Uterus (tissue), 2 donors: ENCODE measurements at regions not wholly inside any gene's neighbourhood (a gene's known extent, or its start where the extent isn't known, plus 50 kb on each side); places are given as distances from the start of the nearest gene placed in this dataset.

Source experiments
- POLR2A ChIP-seq, 2 donors: fragments of 450-650 bp; IDR thresholded peaks; one replicate each; pipeline ENCODE4 v1.6.1; 2016; ENCODE audit warnings: antibody characterized with exemption in 2 of 2, mild to moderate bottlenecking in 1 of 2, moderate library complexity in 1 of 2
- TF ChIP-seq, protein P1 (sequence below), 4 experiments: fragments of 200-600 bp in 2 of 4; fragments of 450-650 bp in 2 of 4; sonication (generic) in 2 of 4; IDR thresholded peaks; one replicate each; pipeline ENCODE4 v1.5.1; 2016 to 2019; ENCODE audit warnings: antibody characterized with exemption in 4 of 4, mild to moderate bottlenecking in 2 of 4, moderate library complexity in 1 of 4

DNA sequence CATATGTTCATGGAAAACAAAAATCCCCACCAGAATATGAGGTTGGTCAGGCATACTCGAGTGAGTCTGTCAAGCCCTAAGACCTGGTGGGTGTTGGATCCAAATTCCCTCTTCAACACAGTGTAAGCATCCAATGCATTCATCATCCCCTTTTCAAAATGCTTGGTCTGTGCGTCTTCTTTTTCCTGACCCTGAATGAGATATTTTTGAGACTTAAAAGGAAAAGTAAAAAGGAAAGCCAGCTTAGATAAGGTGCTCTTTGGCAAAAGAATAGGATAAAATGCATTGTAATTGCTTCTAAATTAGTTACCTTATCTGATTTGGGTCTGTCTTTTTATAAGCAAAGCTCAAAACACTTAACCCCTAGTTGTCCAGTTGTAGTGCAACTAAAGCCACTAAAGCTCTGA, 331.5 kb downstream of the PTEN start:
- TF ChIP-seq, protein P1, sequence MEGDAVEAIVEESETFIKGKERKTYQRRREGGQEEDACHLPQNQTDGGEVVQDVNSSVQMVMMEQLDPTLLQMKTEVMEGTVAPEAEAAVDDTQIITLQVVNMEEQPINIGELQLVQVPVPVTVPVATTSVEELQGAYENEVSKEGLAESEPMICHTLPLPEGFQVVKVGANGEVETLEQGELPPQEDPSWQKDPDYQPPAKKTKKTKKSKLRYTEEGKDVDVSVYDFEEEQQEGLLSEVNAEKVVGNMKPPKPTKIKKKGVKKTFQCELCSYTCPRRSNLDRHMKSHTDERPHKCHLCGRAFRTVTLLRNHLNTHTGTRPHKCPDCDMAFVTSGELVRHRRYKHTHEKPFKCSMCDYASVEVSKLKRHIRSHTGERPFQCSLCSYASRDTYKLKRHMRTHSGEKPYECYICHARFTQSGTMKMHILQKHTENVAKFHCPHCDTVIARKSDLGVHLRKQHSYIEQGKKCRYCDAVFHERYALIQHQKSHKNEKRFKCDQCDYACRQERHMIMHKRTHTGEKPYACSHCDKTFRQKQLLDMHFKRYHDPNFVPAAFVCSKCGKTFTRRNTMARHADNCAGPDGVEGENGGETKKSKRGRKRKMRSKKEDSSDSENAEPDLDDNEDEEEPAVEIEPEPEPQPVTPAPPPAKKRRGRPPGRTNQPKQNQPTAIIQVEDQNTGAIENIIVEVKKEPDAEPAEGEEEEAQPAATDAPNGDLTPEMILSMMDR (IDR thresholded peaks at IDR 0.05) = no peak
- no peak for TF ChIP-seq POLR2A (IDR thresholded peaks at IDR 0.05)
